H1 (cell line): ENCODE measurements at regions not wholly inside any gene's neighbourhood (a gene's known extent, or its start where the extent isn't known, plus 50 kb on each side); places are given as distances from the start of the nearest gene placed in this dataset.
A peak's percentile ranks its signal among the peaks of the same experiment; 100 is the strongest.

ENCODE experiments used
- CTCF ChIA-PET: fragments of 300-600 bp; sonication (Branson Sonifier 250); formaldehyde crosslinking; loops from one replicate; lab custom pipeline; 2021; ENCODE audit not compliant: partially characterized antibody; lab: Charles Lee
- POLR2A ChIA-PET: fragments of 300-600 bp; sonication (Branson Sonifier 250); formaldehyde crosslinking; loops from one replicate; lab custom pipeline; 2021; ENCODE audit warnings: inconsistent platforms; ENCODE audit not compliant: partially characterized antibody; lab: Charles Lee
- DNase-seq, 2 experiments: peaks; one replicate each; pipeline versions ENCODE4 v3.0.0 to v3.0.0-alpha.2; 2010 to 2022; ENCODE audit warnings: low spot score in 2 of 2, low read depth in 1 of 2, mixed read lengths in 1 of 2
- FAIRE-seq: peaks from 2 replicates; lab custom pipeline; 2011; peaks lifted over from hg19 to GRCh38; lab: Jason Lieb, UNC
- H2AFZ ChIP-seq: 2 replicates; pipeline ENCODE4 v1.8.1; 2012; ENCODE audit warnings: low read length, inconsistent platforms
- H2AK5ac ChIP-seq: 2 replicates; pipeline ENCODE4 v1.6.1; 2013; ENCODE audit warnings: low read depth, low read length
- H2BK120ac ChIP-seq: replicated peaks from 2 replicates; pipeline ENCODE3; 2013; ENCODE audit warnings: low read depth, low read length, inconsistent platforms
- H2BK12ac ChIP-seq: 2 replicates; pipeline ENCODE4 v1.6.1; 2013; ENCODE audit warnings: low read depth, low read length
- H2BK15ac ChIP-seq: 2 replicates; pipeline ENCODE4 v1.6.1; 2013; ENCODE audit warnings: low read length
- H2BK20ac ChIP-seq: 2 replicates; pipeline ENCODE4 v1.6.1; 2013; ENCODE audit warnings: low read length
- H2BK5ac ChIP-seq: 2 replicates; pipeline ENCODE4 v1.6.1; 2013; ENCODE audit warnings: low read depth, low read length
- H3K14ac ChIP-seq: 2 replicates; pipeline ENCODE4 v1.6.1; 2013; ENCODE audit warnings: inconsistent platforms; ENCODE audit not compliant: insufficient read length
- H3K18ac ChIP-seq: 2 replicates; pipeline ENCODE4 v1.6.1; 2013; ENCODE audit warnings: low read length; ENCODE audit errors: extremely low read depth
- H3K23ac ChIP-seq: 2 replicates; pipeline ENCODE4 v1.6.1; 2013; ENCODE audit warnings: inconsistent platforms; ENCODE audit not compliant: insufficient read length
- H3K23me2 ChIP-seq: 2 replicates; pipeline ENCODE4 v1.6.1; 2013; ENCODE audit warnings: low read depth, low read length
- H3K27ac ChIP-seq: 2 replicates; pipeline ENCODE4 v1.6.1; 2011; ENCODE audit warnings: low read depth, low read length, inconsistent platforms
- H3K27me3 ChIP-seq, 4 experiments: replicated peaks in 1 of 4; 1 replicate in 1 of 4; 2 replicates in 3 of 4; pipeline versions ENCODE4 v1.6.1 to v1.8.1; 2011 to 2013; ENCODE audit warnings: low read length in 3 of 4, mild to moderate bottlenecking in 3 of 4, inconsistent platforms in 2 of 4, mixed read lengths in 2 of 4, moderate library complexity in 1 of 4; ENCODE audit not compliant: control insufficient read depth in 3 of 4, insufficient read depth in 3 of 4; ENCODE audit errors: extremely low read depth in 1 of 4
- H3K36me3 ChIP-seq, 4 experiments: 2 replicates each; pipeline versions ENCODE4 v1.6.1 to v1.8.1; 2011 to 2013; ENCODE audit warnings: mild to moderate bottlenecking in 4 of 4, low read length in 3 of 4, moderate library complexity in 2 of 4, control low read depth in 1 of 4, inconsistent platforms in 1 of 4; ENCODE audit not compliant: insufficient read depth in 4 of 4, control insufficient read depth in 2 of 4
- H3K4ac ChIP-seq: replicated peaks from 2 replicates; pipeline ENCODE3; 2013; ENCODE audit warnings: low read length, low read depth, mixed read lengths, inconsistent platforms; ENCODE audit not compliant: insufficient read length
- H3K4me1 ChIP-seq, 4 experiments: replicated peaks in 1 of 4; 1 replicate in 1 of 4; 2 replicates in 3 of 4; pipeline versions ENCODE4 v1.6.1 to v1.8.1; 2011 to 2013; ENCODE audit warnings: low read length in 3 of 4, inconsistent platforms in 2 of 4, mixed read lengths in 1 of 4; ENCODE audit not compliant: insufficient read depth in 4 of 4, control insufficient read depth in 3 of 4
- H3K4me2 ChIP-seq, 2 experiments: 2 replicates each; pipeline versions ENCODE4 v1.6.1 to v1.8.1; 2011 to 2013; ENCODE audit warnings: low read depth in 2 of 2, low read length in 2 of 2, control low read depth in 1 of 2, inconsistent platforms in 1 of 2, mild to moderate bottlenecking in 1 of 2; ENCODE audit not compliant: insufficient read depth in 1 of 2
- H3K4me3 ChIP-seq, 4 experiments: fragments of 200-600, 300-600 bp in 1 of 4; sonication (generic), shearing (Covaris generic), sonication (Bioruptor Twin) in 1 of 4; 2 replicates each; pipeline versions ENCODE4 v1.5.1 to v1.8.1; 2011 to 2016; ENCODE audit warnings: low read length in 4 of 4, low read depth in 3 of 4, control low read depth in 2 of 4, inconsistent platforms in 2 of 4, mild to moderate bottlenecking in 2 of 4, mixed read lengths in 1 of 4, moderate library complexity in 1 of 4; ENCODE audit not compliant: insufficient read depth in 2 of 4; ENCODE audit errors: extremely low read depth in 1 of 4
- H3K56ac ChIP-seq: replicated peaks from 2 replicates; pipeline ENCODE3; 2013; ENCODE audit warnings: low read depth, mild to moderate bottlenecking, mixed read lengths, low read length, inconsistent platforms; ENCODE audit not compliant: insufficient read length
- H3K79me1 ChIP-seq: 2 replicates; pipeline ENCODE4 v1.6.1; 2013; ENCODE audit warnings: low read depth, low read length, control low read depth
- H3K79me2 ChIP-seq, 2 experiments: 2 replicates each; pipeline versions ENCODE4 v1.6.1 to v1.8.1; 2012 to 2013; ENCODE audit warnings: low read length in 2 of 2, mild to moderate bottlenecking in 2 of 2, inconsistent platforms in 1 of 2; ENCODE audit not compliant: insufficient read depth in 2 of 2, control insufficient read depth in 1 of 2
- H3K9ac ChIP-seq, 4 experiments: replicated peaks in 1 of 4; 1 replicate in 1 of 4; 2 replicates in 3 of 4; pipeline versions ENCODE4 v1.6.1 to v1.8.1; 2011 to 2013; ENCODE audit warnings: low read depth in 3 of 4, low read length in 3 of 4, control low read depth in 2 of 4, mild to moderate bottlenecking in 2 of 4, moderate library complexity in 2 of 4, inconsistent platforms in 1 of 4; ENCODE audit errors: extremely low read depth in 1 of 4
- H3K9me3 ChIP-seq, 2 experiments: 2 replicates each; pipeline versions ENCODE4 v1.6.1 to v1.8.1; 2012 to 2013; ENCODE audit warnings: mild to moderate bottlenecking in 2 of 2, moderate library complexity in 2 of 2, control low read depth in 1 of 2, inconsistent platforms in 1 of 2, low read depth in 1 of 2, low read length in 1 of 2, mixed read lengths in 1 of 2; ENCODE audit not compliant: insufficient read depth in 2 of 2
- H4K20me1 ChIP-seq, 2 experiments: replicated peaks in 1 of 2; 2 replicates each; pipeline versions ENCODE3 to v1.8.1; 2011 to 2013; ENCODE audit warnings: inconsistent platforms in 2 of 2, low read length in 2 of 2, mild to moderate bottlenecking in 1 of 2; ENCODE audit not compliant: insufficient read depth in 2 of 2, control insufficient read depth in 1 of 2
- H4K5ac ChIP-seq: 2 replicates; pipeline ENCODE4 v1.6.1; 2013; ENCODE audit warnings: low read length, low read depth, mixed read lengths, inconsistent platforms; ENCODE audit not compliant: insufficient read length
- H4K8ac ChIP-seq: 2 replicates; pipeline ENCODE4 v1.8.0; 2013; ENCODE audit warnings: mild to moderate bottlenecking, moderate library complexity, low read length, inconsistent platforms; ENCODE audit not compliant: insufficient read depth; ENCODE audit errors: extremely low read depth
- H4K91ac ChIP-seq: replicated peaks from 2 replicates; pipeline ENCODE3; 2013; ENCODE audit warnings: low read length, mixed read lengths, inconsistent platforms; ENCODE audit not compliant: insufficient read length
- ASH2L ChIP-seq: fragments of 200-600, 300-600 bp; sonication (generic); IDR thresholded peaks from one replicate; pipeline ENCODE4 v1.7.1; 2017; ENCODE audit warnings: low read length
- ATF2 ChIP-seq: IDR thresholded peaks from 2 replicates; pipeline ENCODE4 v1.6.1; 2012; ENCODE audit warnings: low read length, inconsistent platforms
- CBX5 ChIP-seq: fragments of 300-800, 300-1000 bp; sonication (generic); IDR thresholded peaks from 2 replicates; pipeline ENCODE4 v1.7.1; 2016; ENCODE audit warnings: antibody characterized with exemption, low read length, low read depth
- EP300 ChIP-seq, 2 experiments: IDR thresholded peaks; 1 replicate in 1 of 2; 2 replicates in 1 of 2; pipeline ENCODE4 v1.6.1; 2011 to 2012; ENCODE audit warnings: low read depth in 2 of 2, low read length in 2 of 2, mild to moderate bottlenecking in 2 of 2, borderline replicate concordance in 1 of 2, inconsistent platforms in 1 of 2, moderate library complexity in 1 of 2
- HDAC2 ChIP-seq, 2 experiments: fragments of 300-600 bp in 1 of 2; sonication (generic) in 1 of 2; IDR thresholded peaks; 2 replicates each; pipeline ENCODE4 v1.6.1; 2011 to 2012; ENCODE audit warnings: low read depth in 2 of 2, low read length in 2 of 2, mild to moderate bottlenecking in 2 of 2, moderate library complexity in 2 of 2, borderline replicate concordance in 1 of 2, inconsistent platforms in 1 of 2
- JUN ChIP-seq: IDR thresholded peaks from 2 replicates; pipeline ENCODE4 v1.6.1; 2011; ENCODE audit warnings: low read depth, mild to moderate bottlenecking, improper control_type of control experiment, low read length
- KDM5A ChIP-seq: fragments of 200-600 bp; IDR thresholded peaks from 2 replicates; pipeline ENCODE4 v1.7.1; 2012; ENCODE audit warnings: mild to moderate bottlenecking, low read length, inconsistent platforms, mixed read lengths
- MAX ChIP-seq: IDR thresholded peaks from 2 replicates; pipeline ENCODE4 v1.6.1; 2012; ENCODE audit warnings: inconsistent platforms
- RFX5 ChIP-seq: IDR thresholded peaks from 2 replicates; pipeline ENCODE4 v1.6.1; 2011; ENCODE audit warnings: low read depth, low read length, improper control_type of control experiment, borderline replicate concordance
- RXRA ChIP-seq: IDR thresholded peaks from 2 replicates; pipeline ENCODE4 v1.6.1; 2011; ENCODE audit warnings: low read depth, mild to moderate bottlenecking, low read length, moderate library complexity; ENCODE audit not compliant: insufficient read depth
- TEAD4 ChIP-seq: IDR thresholded peaks from 2 replicates; pipeline ENCODE4 v1.6.1; 2012; ENCODE audit warnings: low read depth, low read length, inconsistent platforms, mixed read lengths
- WGBS, 2 experiments: shearing (Covaris generic) in 1 of 2; methylation state at CpG; one replicate each; pipeline versions ENCODE4 v1.1.6 to v1.1.7; 2013 to 2015; ENCODE audit warnings: low lambda C conversion rate in 2 of 2, mixed read lengths in 2 of 2, inconsistent platforms in 1 of 2, low coverage in 1 of 2, missing lambda C conversion rate in 1 of 2; ENCODE audit not compliant: insufficient replicate concordance in 2 of 2, insufficient coverage in 1 of 2, insufficient read length in 1 of 2; ENCODE audit errors: extremely low coverage in 1 of 2, missing lambda C conversion rate in 1 of 2; 5-methylcytosine and 5-hydroxymethylcytosine counted together

GRCh38 chr3:127136024-127136600 is 56.8 kb upstream of the PRR23E start:
- no peak overlapping the region for H2BK20ac ChIP-seq
- peak overlapping the region; percentile 20; the same call in 1 of the 2 replicates for H2AK5ac ChIP-seq
- peak overlapping the region in 1 of 4 experiments; percentile 51; a peak in 2 of 8 replicates for H3K4me3 ChIP-seq
- H3K4me1 ChIP-seq, result peaks cover 5 to 31% (median 19%) of the 10 kb centered on the region in 4 experiments
- H3K27ac ChIP-seq, result no peak overlapping the region
- H2BK12ac ChIP-seq, result no peak overlapping the region
- H3K9me3 ChIP-seq, result no peaks in the 10 kb centered on the region
- H4K5ac ChIP-seq, result no peak overlapping the region
- H3K4me2 ChIP-seq, result peak overlapping the region; percentile 56 to 66
- no peak overlapping the region for H3K14ac ChIP-seq
- H4K8ac ChIP-seq, result 0 out of 2 replicates have a peak overlapping the region, but pooled peaks have one; percentile 51
- POLR2A ChIA-PET, result no interaction called here
- no peaks in the 10 kb centered on the region for H3K79me2 ChIP-seq
- DNase-seq (no peak), FAIRE-seq (no peak)
- H2BK120ac ChIP-seq, result no peak overlapping the region
- H3K36me3 ChIP-seq, result no peaks in the 10 kb centered on the region
- WGBS, 2 experiments, result 72% methylated on average over 15 of the region's 16 CpGs; no CpG with 5 or more reads in 1 of the 2 experiments
- H4K91ac ChIP-seq, result peak overlapping the region; percentile 31
- H2AFZ ChIP-seq, result no peak overlapping the region; the same call in 1 of the 2 replicates
- no peak overlapping the region for H3K56ac ChIP-seq
- no peaks in the 10 kb centered on the region; the same call in 1 of the 2 replicates for H3K23me2 ChIP-seq
- peaks cover 3 to 27% (median 26%) of the 10 kb centered on the region in 4 experiments for H3K27me3 ChIP-seq
- H3K23ac ChIP-seq, result no peak overlapping the region
- H3K4ac ChIP-seq, result no peak overlapping the region
- no peak overlapping the region; the same call in 1 of the 2 replicates for H3K18ac ChIP-seq
- H2BK15ac ChIP-seq, result no peak overlapping the region
- H3K79me1 ChIP-seq, result no peaks in the 10 kb centered on the region
- CTCF ChIA-PET, result interaction anchor here (0.6 to 1.8 kb wide), 3 partner anchors 17 to 75 kb away, joined by 3 to 4 read pairs (median 3); no protein-coding TSS in a partner anchor
- no peak overlapping the region for H2BK5ac ChIP-seq
- peaks cover 0 to 1% of the 10 kb centered on the region in 2 experiments for H4K20me1 ChIP-seq
- H3K9ac ChIP-seq, result no peak overlapping the region
- TF ChIP-seq CBX5 (no peak), TEAD4 (no peak), ASH2L (no peak), EP300 (IDR thresholded peaks at IDR 0.05; ENCODE audit: borderline replicate concordance in 1 of 2, low read depth in 2 of 2, low read length in 2 of 2) (no peak), ATF2 (no peak), KDM5A (no peak), RXRA (no peak), HDAC2 (IDR thresholded peaks at IDR 0.05; ENCODE audit: borderline replicate concordance in 1 of 2, low read depth in 2 of 2, low read length in 2 of 2) (no peak), MAX (no peak), JUN (no peak), RFX5 (no peak)
